ENCODE measurements at regions not wholly inside any gene's neighbourhood (a gene's known extent, or its start where the extent isn't known, plus 50 kb on each side); places are given as distances from the start of the nearest gene placed in this dataset.
"Not testable (repeated sequence)": the region's sequence is repeated elsewhere in the genome, so short reads cannot be mapped to it uniquely, and the experiment has no call there.

DNA sequence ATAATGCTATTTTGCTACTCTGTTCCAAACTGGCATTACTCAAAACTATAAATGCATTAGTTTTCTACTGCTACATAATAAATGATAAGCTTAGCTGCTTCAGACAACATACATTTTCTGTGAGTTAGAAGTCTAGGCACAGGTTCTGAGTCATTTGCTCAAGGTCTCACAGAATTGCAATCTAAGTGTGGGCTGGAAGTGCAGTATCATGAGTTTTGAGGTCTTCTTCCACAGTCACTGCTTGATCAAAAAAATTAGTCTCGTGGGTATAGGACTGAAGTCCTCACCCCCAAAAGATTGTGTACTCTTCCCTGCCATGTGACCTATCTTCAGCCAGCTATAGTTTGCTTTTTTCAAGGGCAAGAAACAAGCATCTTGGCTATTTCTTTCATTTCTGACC is 676.9 kb downstream of the ADCYAP1 start:
- DNase-seq, result no peak

- DNase-seq, result peak; percentile 0
Observed at GRCh38 chr18:1585881-1586488, 681.3 kb downstream of the ADCYAP1 start.

DNA sequence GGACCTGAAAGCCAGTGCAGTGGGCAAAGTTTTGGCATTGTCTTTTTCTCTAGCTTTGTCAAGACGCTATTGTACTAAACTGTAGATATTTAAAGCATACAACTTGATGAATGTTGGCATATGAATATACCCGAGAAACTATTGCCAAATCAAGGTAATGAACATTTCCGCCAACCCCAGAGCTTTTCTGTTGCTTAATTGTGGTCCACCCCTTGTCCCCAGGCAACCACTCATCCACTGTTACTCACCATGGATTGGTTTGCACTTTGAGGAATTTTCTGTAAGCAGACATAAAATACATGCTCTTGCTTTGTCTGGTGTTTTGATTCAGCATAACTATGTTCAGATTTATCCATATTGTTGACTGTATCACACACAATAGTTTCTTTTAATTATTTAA is 688.4 kb downstream of the ADCYAP1 start:
- no peak for DNase-seq

- DNase-seq, result no peak
Observed at GRCh38 chr18:1595195-1595594, 690.5 kb downstream of the ADCYAP1 start.

DNA sequence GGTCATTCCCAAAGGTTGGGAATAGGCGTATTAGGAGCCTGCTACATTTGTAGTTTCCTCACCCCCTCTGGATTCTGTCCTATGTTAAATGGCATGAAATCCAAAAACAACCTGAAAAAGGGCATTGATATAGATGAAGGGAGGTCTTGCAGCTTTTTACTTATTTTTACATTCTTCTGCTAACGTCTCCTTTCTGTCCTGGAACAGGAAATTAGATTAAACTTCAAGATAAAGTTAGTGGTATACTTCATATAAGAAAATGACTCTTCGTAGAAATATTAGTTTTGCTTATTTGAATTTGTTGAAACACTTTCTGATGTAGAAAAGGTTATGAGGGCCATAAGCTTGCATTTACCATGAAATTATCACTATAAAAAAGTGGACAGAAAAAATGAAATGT is 694.5 kb downstream of the ADCYAP1 start:
- no peak for DNase-seq

GRCh38 chr18:1604751-1605150 is 700.1 kb downstream of the ADCYAP1 start:
- DNase-seq, result no peak

GRCh38 chr18:1618364-1618763 is 713.7 kb downstream of the ADCYAP1 start:
- DNase-seq, result no peak

GRCh38 chr18:1619507-1619906 is 714.8 kb downstream of the ADCYAP1 start:
- no peak for DNase-seq

- no peak for DNase-seq
Observed at GRCh38 chr18:1624612-1625011, 719.9 kb downstream of the ADCYAP1 start.

DNA sequence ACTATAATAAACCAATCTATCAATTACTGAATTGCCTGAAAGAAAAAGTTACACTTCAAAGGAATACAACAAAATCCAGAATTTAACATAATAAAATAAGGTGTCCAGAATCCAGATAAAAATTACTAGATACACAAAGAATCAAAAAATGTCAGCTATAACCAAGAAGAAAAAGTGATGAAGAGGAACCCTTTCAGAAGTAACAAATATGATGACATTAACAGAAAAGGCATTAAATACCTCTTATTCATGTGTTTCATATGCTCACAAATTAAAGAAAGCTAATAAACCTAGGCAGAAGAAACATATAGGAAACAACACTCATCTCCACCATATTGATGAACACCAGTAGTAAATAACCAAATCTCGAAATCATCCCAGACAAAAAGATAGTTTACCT is 722.8 kb downstream of the ADCYAP1 start:
- no peak for DNase-seq

- DNase-seq, result no peak
Observed at GRCh38 chr18:1648712-1649111, 744.0 kb downstream of the ADCYAP1 start.

DNA sequence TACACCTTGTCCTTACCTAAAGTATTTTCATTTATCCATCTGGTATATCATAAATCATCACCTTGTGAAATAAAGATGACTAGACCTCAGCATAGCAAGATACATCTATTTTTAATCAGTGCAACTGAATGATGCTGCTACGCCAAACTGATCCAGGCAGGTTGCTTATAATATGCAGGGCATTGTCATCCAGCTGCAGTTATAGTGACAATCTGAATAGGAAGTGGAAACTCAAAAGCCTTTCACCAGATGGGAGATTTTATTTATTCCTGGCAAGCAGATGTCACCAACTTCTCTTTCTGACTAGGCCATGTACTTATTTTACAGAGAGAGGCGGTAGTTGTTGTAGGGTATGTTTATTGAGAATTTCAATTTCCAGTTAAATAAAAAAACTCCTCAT is 747.3 kb downstream of the ADCYAP1 start:
- DNase-seq, result no peak

DNA sequence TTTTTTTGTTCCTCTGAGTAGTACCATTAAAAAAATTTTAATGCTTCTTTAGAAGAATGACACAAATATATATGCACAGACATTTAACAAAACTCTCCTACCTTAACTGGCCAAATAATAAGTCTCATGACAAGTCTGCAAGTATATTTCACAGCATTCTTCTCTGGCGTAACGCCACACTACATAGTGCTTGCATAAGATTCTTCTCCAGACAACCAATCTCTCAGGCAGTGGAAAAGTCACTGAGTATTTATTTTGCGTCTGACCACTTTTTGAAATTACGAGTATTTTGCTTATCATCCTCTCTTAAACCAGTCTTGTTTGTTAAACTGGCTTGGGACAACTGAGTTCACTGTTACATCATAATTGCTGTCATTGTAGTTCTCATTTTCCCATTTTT is 749.2 kb downstream of the ADCYAP1 start:
- no peak for DNase-seq

DNA sequence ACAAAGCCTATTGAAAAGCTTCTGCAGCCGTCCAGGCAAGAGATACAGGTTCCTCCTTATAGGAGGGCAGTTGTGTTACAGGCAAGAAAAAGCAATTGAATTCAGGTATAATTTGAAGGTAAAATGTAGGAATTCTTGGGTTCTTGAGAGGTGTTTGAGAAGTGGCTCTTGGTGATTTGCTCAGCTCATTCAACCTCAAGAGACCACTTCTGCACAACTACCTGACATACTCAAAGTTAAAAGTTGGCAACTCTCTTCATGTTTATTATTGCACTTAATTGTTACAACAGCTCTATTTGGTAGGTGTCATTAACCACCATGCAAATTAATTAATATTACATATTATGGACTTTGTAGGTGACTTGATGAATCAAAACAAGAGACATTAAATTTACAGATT is 753.2 kb downstream of the ADCYAP1 start:
- no peak for DNase-seq

DNA sequence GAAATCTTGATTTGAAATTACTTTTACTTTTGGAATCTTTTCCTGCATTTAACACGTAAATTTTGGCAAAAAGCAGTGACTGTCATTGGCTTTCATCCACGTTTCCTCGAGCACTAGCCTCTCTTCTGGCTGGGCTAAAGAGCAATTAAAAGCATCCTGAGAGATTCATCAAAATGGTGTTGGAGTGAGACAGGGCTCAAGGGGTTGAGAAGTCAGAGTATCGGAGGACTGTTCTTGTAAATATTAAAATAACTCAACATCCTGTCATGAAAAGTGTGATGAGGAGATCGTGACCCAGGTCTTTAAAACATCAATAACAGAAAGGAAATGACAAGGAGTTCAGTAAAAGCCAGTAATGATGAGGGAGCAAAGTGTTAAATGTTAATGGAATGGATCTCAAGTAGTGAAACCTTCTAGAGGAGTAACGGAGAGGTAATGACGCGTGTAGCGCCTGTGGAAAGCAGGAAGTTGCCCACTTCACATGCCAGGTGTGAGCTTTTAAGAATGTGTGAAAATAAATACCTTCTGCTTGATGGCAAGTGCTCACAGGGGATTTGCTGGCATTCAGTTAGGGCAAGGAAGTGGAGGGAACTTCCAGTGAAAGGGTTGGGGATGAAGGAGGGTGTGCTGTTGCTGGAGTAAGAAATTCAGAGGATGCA is 754.4 kb downstream of the ADCYAP1 start:
- no peak for DNase-seq

GRCh38 chr18:1663879-1664705 is 759.4 kb downstream of the ADCYAP1 start:
- no peak for DNase-seq

GRCh38 chr18:1665079-1665478 is 760.4 kb downstream of the ADCYAP1 start:
- no peak for DNase-seq

- DNase-seq, result no peak
Observed at GRCh38 chr18:1668279-1668678, 763.6 kb downstream of the ADCYAP1 start.

DNA sequence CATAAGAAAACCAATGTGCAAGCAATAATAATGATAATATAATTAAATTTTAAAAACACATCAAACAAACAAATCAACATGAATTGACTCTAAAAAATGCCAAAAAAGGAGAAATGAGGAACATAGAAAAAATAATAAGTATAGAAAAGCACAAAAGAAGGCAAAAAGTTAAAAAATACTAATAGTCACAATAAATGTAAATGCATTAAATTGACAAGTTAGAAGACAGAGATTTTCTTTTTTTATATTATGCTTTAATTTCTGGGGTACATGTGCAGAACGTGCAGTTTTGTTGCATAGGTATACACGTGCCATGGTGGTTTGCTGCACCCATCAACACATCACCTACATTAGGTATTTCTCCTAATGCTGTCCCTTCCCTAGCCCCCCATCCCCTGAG is 767.0 kb downstream of the ADCYAP1 start:
- DNase-seq, result not testable (repeated sequence)

- DNase-seq, result no peak
Observed at GRCh38 chr18:1676387-1676786, 771.7 kb downstream of the ADCYAP1 start.

GRCh38 chr18:1680108-1680507 is 775.4 kb downstream of the ADCYAP1 start:
- DNase-seq, result no peak

GRCh38 chr18:1691863-1692262 is 787.2 kb downstream of the ADCYAP1 start:
- DNase-seq, result no peak

- no peak for DNase-seq
Observed at GRCh38 chr18:1708006-1708405, 803.3 kb downstream of the ADCYAP1 start.

GRCh38 chr18:1710114-1710513 is 805.4 kb downstream of the ADCYAP1 start:
- DNase-seq, result no peak
